GOT3 (cell line): ENCODE measurements at regions not wholly inside any gene's neighbourhood (a gene's known extent, or its start where the extent isn't known, plus 50 kb on each side); places are given as distances from the start of the nearest gene placed in this dataset.

Experiments
- DNase-seq: peaks from one replicate; lab custom pipeline; 2025; ENCODE audit warnings: mixed read lengths; lab: John Stamatoyannopoulos, UW

DNA sequence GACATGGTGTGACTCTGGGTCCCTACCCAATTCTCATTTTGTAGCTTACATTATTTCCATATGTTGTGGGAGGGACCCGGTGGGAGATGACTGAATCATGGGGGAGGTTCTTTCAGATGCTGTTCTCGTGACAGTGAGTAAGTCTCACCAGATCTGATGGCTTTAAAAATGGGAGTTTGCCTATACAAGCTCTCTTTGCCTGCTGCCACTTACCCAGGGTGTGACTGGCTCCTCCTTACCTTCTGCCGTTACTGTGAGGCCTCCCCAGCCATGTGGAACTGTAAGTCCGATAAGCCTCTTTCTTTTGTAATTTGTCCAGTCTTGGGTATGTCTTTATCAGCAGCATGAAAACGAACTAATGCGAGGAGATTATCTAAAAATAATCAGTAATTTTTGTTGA, 1683.2 kb upstream of the SLC39A10 start:
- no peak for DNase-seq

DNA sequence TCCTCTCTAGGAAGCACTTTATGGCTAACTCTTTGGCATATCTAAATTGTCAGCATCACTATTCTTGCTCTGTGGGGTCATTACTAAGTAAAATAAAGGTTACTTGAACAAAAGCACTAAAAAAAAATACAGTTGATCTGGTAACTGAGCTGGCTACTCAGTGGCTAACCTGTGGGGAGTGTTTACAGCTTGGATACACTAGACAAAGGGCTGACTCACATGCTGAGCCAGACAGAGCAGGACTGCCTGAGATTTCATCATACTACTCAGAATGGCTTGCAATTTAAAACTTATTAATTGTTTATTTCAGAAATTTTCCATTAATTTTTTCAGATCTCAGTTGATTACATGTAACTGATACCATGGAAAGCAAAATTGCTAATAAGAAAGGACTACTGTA, 1690.4 kb upstream of the SLC39A10 start:
- no peak for DNase-seq

DNA sequence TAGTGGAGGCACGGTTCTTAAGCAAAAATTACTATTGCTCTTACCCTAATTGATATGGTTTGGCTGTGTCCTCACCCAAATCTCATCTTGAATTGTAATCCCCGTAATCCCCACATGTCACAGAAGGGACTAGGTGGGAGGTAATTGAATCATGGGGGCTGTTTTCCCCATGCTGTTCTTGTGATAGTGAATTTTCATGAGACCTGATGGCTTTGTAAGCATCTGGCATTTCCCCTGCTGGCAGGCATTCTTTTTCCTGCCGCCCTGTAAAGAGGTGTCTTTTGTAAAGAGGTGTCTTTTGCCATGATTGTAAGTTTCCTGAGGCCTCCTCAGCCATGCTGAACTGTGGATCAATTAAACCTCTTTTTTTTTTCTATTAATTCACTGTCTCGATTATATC, 1691.8 kb upstream of the SLC39A10 start:
- DNase-seq, result no peak

DNA sequence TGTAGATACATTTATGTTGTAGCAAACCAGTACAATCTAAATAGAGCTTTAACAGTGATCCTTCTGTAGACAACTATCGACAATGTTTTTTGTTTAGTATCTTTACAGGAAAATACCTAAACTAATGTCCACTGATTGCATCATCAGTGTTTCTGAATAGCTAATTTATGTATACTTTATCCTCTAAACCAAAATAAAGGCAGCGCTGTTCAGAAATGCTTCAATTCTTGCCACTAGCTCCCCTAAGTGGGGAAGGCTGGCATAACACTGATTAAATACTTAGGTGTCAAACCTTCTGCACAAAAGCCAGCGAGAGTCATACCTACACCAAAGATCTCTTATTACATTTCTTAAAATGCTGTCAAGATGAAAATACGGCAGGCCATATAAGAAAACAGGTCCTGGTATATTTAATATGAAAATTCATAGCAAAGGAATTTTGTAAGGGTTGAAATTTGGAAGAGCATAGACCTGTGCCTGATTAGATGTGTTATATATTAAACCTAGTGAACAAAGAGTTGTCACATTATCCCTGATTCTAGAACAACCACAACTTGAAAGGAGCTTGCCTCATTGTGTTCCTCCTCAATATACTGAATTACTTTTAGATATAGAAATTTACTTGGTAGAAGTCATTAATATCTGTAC, 1693.4 kb upstream of the SLC39A10 start:
- DNase-seq, result no peak

DNA sequence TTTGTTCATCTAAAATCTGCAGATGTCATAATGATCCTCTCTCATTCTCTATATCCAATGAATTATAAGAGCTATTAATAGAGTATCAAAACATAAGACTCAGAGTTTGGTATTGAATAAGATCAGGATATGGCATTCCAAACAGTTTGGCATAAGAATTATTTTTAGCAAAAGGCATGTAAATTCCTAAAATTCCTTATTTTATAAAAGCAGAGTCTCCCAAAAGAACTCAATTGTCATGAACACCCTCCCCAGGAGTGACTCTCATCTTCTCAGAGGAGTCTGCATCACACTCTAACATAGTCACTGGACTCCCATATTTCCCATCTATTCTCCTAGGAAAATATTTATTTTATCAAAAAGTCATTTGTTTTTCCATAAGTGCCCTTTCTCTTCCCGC, 1710.2 kb upstream of the SLC39A10 start:
- DNase-seq, result no peak

DNA sequence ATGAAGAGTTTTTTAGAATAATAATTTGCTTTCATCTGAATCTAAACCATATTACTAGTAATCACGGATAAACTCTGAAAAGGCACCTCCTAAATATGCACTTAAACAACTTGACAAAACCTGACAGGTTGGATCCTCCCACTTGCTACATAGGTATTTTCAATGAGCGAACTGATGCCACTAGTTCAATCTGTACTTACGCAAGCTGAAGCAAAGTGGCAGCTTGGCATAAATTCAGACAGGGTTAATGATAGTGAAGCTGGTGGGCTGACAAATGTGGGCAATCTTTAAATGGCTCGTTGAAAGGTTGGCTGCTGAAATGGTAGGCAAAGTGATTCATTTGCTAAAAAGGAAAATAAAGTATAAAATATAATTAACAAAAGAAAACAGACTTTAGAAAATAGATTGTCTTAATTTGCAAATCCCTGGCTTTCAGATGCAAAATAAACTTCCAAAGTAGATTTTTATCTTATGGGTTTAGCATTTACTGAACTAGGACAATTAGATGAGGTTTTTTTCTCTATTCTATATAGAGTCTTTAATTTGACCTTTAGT, 1713.5 kb upstream of the SLC39A10 start:
- DNase-seq, result no peak

DNA sequence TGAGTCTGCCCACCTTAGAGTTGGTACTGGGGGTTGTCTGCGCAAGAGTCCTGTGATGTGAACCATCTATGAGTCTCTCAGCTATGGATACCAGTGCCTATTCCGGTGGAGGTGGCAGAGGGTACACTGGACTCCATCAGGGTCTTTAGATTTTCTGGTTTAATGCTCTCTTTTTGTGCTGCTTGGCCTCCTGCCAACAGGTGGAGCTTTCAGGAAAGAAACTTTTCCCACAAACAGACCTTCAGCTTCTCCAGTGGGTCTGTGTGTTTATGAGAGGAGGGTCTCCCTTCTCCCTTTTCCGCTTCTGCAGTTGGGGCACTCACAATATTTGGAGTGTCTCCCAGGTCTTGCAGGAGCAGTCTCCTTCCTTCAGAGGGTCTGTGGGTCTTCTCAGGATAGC, 1721.9 kb upstream of the SLC39A10 start:
- DNase-seq, result no peak

DNA sequence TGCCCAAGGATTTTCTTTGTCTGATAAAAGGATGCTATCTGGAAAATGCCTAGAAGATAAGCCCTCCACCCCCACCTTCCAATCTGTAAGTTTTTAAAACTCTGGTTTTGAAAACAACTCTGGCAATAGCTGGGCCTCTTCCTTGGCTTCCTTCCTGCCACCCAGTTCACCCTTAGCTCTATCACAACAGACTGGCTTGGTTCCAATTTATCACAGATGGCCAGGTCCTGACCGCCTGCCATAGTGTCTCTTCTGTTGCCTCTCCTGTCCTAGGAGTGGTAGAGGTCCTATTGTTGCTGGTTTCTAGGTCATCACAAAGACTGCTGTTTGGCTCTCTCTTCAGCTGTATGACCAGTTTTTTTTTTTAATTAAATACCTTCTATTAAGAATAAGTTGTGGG, 1727.9 kb upstream of the SLC39A10 start:
- DNase-seq, result no peak

DNA sequence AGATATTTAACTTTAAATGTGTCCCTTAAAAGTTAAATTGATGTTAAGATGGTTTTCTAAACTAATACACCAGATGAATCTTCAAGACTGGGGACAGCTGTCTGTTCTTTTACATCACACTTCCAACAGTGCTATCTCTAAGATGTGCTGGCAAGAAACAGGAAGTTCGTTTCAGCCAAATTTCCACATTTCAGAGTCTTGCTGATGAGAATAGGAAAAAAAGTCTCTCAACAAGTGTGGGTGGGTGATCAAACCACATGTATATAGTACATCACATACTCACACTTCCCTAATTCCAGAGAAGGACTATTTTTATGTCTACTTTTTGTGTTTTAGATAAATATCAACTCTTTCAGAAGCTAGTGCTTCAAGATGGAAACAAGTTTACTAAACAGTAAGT, 1712.8 kb upstream of the TMEFF2 start:
- no peak for DNase-seq

DNA sequence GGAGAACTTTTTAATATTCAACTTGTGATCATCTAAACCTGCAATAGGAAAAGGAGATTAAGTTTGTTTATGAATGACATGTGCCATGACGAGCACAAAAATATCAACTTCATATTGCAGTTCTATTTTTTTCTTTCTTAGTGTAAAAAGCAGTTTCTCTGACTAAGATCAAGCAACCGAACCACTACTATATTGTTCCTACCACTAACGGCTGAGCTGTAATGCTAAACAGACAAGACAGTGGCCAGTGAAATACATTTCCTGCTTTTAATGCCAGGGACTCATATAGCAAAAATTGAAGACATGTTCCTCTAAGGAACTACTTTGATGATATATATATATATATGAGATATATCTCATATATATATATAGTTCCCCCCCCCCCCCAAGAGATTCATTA, 1705.6 kb upstream of the TMEFF2 start:
- no peak for DNase-seq

DNA sequence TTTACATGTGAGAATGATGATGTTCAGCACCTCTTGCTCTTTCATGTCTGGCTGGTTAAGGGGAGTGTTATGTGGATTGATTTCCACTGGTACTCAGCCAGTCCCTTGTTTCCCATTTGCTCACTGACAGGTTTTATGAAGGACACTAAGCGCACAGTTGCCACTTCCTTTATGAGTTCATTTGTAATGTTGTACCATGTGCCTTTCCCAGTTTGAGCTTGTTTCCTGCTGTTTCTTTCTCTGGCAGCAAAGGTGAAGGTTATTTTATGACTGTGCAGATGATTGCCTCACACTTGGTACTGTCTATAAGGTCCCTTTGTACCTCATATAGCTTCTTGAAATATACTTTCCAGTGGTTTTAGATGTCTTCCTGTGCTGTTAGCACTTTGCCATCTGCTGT, 1700.5 kb upstream of the TMEFF2 start:
- DNase-seq, result no peak

DNA sequence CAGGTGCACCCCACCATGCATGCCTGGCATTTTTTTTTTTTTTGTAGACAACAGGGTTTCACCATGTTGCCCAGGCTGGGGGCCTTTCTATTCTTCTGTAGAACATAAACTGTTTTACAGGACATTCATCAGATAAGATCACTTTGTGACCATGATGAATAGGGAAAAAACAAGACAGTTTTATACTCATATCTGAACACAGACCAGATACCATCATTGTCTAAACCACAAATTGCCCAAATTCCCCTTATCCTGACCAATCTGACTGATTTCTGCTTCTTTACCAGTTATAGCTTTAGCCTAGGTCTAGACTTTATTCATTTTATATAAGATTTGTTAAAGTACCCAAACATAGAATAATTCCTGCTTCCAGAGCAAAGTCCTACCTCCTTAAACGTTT, 1699.3 kb upstream of the TMEFF2 start:
- no peak for DNase-seq

DNA sequence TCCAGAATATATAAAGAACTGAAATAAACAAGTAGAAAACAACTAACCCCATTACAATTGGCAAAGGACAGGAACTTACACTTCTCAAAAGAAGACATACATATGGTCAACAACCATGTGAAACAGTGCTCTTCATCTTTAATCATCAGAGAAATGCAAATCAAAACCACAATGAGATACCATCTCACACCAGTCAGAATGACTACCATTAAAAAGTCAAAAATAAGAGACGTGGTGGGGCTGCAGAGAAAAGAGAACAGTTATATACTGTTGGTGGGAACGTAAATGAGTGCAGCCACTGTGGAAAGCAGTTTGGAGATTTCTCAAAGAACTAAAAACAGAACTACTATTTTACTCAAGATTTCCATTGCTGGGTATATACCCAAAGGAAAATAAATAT, 1696.3 kb upstream of the TMEFF2 start:
- DNase-seq, result no peak

DNA sequence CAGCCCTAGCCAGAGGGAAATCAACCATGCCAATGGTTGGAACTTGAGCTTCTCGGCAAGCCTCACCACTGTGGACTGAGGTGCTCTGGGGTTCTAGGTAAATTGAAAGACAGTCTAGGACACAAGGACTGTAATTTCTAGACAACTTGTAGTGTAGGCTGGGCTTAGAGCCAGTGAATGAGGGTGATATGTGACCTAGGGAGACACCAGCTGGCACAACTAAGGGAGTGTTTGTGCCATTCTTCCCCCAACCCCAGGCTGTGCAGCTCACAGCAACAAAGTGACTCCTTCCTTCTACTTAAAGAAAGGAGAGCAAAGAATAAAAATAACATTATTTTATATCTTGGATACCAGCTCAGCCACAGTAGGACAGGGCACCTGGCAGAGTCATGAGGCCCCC, 1690.7 kb upstream of the TMEFF2 start:
- no peak for DNase-seq

DNA sequence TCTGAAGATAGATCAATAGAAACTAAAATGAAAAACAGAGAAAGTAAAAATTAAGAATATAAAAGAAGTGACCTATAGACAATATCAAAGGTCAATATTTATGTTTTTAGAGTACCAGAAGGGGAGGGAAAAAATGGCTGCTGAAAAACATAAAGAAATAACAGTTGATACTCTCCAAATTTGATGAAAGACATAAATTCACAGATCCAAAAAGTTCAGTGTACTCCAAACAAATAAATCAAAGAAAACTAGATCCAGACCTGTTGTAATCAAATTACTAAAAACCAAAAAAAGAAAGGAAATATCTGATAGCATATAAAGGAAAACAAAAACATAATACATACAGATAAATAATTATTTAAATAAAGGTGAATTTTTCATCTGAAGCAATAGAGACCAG, 1689.1 kb upstream of the TMEFF2 start:
- DNase-seq, result no peak

DNA sequence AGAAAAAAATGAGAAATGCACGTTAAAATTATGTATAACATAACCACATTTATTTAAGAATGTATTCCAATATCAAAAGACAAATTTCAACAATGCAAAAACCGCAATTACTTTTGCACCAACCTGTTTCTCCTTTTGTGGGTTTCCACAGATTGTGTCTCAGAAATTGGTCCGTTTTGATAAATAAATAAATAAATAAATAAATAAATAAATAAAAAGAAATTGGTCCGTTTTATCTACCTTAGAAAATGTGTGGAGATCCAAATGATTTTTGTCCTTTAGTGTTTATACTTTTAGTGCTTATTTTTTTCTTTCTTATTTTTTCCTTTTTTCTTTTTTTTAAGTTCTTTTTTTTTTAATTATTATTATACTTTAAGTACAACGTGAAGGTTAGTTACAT, 1682.2 kb upstream of the TMEFF2 start:
- DNase-seq, result no peak

DNA sequence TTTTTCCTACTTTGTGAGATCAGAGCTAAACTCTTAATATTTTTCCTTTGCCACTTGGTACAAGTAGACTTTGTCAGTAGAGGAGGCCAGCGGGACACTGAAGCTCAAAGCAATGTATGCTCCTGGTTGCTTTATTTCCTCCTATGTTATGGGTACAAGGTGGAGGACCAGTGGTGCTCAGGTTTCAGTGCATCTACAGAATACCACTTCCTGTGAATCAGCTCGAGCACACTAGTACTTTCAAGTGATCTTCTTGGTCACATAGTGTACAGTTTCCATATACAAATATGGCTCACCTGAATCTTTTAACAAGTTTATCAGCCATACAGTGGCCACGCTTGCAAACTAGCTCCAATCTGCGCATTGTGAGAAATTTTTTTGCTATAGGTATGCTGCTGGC, 1674.8 kb upstream of the TMEFF2 start:
- DNase-seq, result no peak

DNA sequence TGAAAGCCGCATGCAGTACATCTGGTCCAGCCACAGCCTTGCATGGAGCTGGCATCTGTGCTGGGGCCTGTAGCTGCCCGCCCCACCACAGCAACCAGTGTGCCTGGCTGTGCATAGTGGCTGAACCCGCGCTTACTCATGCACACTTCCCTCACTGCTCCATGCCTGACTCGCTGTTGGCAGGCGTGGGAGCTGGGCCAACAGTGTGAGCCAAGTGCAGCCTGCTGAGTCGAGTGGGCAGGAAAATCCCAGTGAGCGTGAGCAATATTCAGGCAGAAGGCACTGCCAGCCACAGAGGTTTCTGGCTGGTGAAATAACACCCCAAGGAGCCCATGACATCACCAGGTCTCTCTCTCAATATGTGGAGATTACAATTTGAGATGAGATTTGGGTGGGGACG, 1674.1 kb upstream of the TMEFF2 start:
- no peak for DNase-seq

DNA sequence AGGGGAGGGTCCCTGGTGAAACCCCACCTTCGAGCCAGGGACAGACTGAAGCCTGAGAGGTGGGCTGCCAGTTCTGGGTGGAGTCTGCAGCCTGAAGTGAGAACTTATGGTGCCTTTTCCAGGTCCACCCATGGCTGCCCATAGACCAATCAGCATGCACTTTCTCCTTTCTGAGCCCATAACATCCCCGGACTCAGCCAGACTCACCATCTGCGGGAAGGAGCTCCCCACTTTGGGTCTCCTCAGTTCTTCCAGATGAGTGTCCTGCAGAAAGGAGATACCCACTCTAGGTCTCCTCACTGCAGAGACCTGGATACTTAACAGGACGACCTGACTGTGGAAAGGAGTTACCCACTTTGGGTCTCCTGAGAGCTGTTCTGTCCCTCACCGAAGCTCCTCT, 1673.4 kb upstream of the TMEFF2 start:
- DNase-seq, result no peak

DNA sequence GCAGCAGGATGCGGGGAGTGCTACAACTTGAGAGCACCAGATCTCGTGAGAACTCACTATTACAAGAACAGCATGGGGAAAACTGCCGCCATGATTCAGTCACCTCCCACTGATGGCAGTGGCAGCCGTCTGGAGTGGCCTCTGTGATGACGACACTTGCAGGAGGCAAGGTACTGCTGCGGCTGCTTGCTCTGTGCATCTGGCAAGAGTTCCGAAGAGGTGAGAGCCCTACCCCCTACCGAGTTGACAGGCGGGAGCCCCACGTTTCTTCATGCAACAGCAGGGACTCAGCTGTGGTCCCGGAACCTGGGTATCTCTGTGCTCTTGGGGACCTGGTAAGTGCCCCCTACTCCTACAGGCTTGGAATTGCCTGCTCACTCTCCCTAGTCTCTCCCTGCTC, 1672.7 kb upstream of the TMEFF2 start:
- no peak for DNase-seq

DNA sequence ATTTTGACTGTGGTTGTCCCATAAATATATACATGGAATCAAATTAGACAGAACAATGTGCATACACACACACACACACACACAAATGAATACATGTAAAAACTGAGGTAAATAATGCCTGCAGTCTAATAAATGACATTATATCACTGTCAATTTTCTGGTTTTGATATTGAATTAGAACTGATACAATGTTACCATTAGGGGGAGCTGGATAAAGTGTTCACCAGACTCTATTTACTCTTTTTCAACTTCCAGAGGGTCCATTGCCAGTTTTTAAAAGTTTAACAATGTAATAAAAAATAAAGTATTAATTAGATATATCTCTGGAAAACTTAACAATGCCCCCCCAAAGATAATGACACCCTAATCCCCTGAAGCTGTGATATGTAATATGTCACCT, 1666.8 kb upstream of the TMEFF2 start:
- DNase-seq, result no peak

DNA sequence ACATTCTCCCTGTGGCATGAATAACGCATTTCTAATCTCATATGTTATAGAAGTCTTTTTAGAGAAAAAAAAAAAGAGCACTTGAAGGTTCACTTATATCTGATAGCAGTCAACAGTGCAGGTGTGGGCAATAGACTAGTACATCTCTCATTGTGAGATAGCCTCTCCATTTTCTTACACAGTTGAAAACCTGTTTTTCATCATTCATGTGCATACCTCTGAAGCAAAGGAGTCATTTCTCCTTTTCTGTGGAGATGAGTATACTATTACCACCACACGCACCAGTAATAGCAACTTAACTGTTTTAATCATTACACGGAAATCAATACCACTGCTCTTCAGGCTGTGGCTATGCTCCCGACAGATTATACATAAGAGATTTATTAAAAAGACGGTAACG, 1653.3 kb upstream of the TMEFF2 start:
- DNase-seq, result no peak

DNA sequence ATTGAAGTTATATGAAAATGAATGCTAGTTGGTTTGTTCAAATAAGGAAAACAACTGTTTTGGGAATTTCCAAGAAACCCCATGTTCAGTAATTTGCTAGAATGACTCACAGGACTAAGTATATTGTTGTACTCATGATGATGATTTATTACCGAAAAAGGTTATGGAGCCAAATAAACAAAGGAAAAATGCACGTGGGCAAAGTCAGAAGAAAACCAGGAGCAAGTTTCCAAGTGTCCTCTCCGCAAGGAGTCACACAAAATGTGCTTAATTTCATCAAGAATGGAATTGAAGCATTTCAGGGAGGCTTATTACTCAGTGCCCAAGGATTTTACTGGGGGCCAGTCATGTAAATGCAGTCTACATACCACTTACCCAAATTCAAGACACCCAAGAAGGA, 1652.4 kb upstream of the TMEFF2 start:
- no peak for DNase-seq

DNA sequence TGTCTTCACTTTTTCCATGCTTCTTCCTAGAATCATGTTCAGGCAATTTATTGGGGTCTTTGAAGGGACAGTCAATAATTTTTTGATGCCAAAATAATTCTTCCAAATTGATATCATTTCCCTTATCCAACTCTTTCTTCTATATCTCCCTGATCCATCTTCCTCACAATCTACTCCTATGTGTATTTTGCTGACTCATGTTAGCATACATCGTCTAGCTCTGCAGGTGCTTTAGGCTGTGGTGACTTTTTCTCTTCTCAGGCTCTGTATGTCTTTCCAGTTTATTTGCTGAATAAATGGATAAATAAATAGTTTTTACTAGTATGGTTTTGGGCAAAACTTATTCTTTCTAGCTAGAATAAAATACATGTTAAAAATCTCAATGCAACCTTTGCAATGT, 1650.9 kb upstream of the TMEFF2 start:
- DNase-seq, result no peak

DNA sequence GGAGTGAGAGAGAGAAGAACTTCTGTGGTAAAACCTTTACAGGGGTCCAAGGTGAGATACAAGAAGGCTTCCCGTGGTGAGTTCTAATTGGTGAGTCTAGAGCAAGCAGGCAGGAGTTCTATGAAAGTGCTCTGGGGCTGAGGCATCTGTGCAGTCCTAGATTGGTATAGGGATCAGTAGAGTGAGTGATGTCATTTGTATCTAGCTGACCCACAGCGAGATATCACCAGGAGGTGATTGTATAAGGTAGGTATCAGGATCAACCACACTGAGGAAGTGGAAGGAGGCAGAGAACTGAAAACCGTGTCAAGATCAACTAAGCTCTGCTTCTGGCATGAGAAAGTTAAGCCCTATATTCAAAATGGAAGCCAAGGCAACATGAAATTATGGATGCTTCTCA, 1648.9 kb upstream of the TMEFF2 start:
- DNase-seq, result no peak
